K562 (cell line): ENCODE measurements at regions not wholly inside any gene's neighbourhood (a gene's known extent, or its start where the extent isn't known, plus 50 kb on each side); places are given as distances from the start of the nearest gene placed in this dataset.

Source experiments
- ATAC-seq: fragments of 200-7000 bp; cut with Tn5 transposase; 3 replicates; pipeline ENCODE4 v1.9.1; 2020; ENCODE audit warnings: moderate library complexity
- BruUV-seq: library from RNA; stranded (reverse); fragments of 400-500 nt; replicated peaks from 2 replicates; lab custom pipeline; 2021; lab: Mats Ljungman, UMichigan
- CTCF ChIA-PET: fragments of 300-600 bp; formaldehyde crosslinking; extraction: SDS; loops from one replicate; lab custom pipeline; 2021; ENCODE audit warnings: low intra/inter-chr PET ratio; lab: Yijun Ruan, JAX
- POLR2A ChIA-PET: fragments of 300-600, 350-650 bp; sonication (Branson Sonifier 250); formaldehyde crosslinking; extraction: SDS; loops from one replicate; lab custom pipeline; 2021; ENCODE audit warnings: antibody characterized with exemption, inconsistent platforms; lab: Yijun Ruan, JAX
- DNase-seq, 4 experiments: peaks; one replicate each; pipeline versions ENCODE4 v3.0.0 to v3.0.0-alpha.2; 2011 to 2018; ENCODE audit warnings: low spot score in 3 of 4, mixed read lengths in 3 of 4; ENCODE audit errors: extremely low read depth in 1 of 4
- FAIRE-seq: peaks from 2 replicates; lab custom pipeline; 2011; peaks lifted over from hg19 to GRCh38; lab: Jason Lieb, UNC
- H2AFZ ChIP-seq: 2 replicates; pipeline ENCODE4 v1.6.0; 2011; ENCODE audit warnings: low read depth, low read length, control low read depth, inconsistent platforms
- H3K27ac ChIP-seq: fragments of 200-600 bp; 3 replicates; pipeline ENCODE4 v1.8.0; 2011; ENCODE audit warnings: low read depth, mild to moderate bottlenecking, control low read depth, inconsistent platforms, low read length, moderate library complexity, mixed read lengths; ENCODE audit errors: extremely low read depth
- H3K27me3 ChIP-seq, 2 experiments: fragments of 300-600 bp in 1 of 2; 2 replicates in 1 of 2; 3 replicates in 1 of 2; pipeline versions ENCODE4 v1.6.0 to v1.8.0; 2011; ENCODE audit warnings: inconsistent platforms in 2 of 2, low read length in 2 of 2, mild to moderate bottlenecking in 1 of 2, mixed read lengths in 1 of 2, moderate library complexity in 1 of 2; ENCODE audit not compliant: control insufficient read depth in 2 of 2, insufficient read depth in 2 of 2
- H3K36me3 ChIP-seq: fragments of 300-600 bp; 3 replicates; pipeline ENCODE4 v1.8.0; 2011; ENCODE audit warnings: mild to moderate bottlenecking, low read length, inconsistent platforms; ENCODE audit not compliant: control insufficient read depth, insufficient read depth
- H3K4me1 ChIP-seq, 2 experiments: fragments of 200-600 bp in 1 of 2; replicated peaks in 1 of 2; 2 replicates in 1 of 2; 3 replicates in 1 of 2; pipeline versions ENCODE4 v1.5.1 to v1.8.0; 2011; ENCODE audit warnings: inconsistent platforms in 2 of 2, low read length in 2 of 2, mild to moderate bottlenecking in 1 of 2, mixed read lengths in 1 of 2, moderate library complexity in 1 of 2; ENCODE audit not compliant: control insufficient read depth in 2 of 2, insufficient read depth in 2 of 2
- H3K4me2 ChIP-seq: 2 replicates; pipeline ENCODE4 v1.6.1; 2011; ENCODE audit warnings: low read length, control low read depth, inconsistent platforms, mixed read lengths; ENCODE audit not compliant: insufficient read depth
- H3K4me3 ChIP-seq: fragments of 200-600 bp; sonication (generic), shearing (Covaris generic); 2 replicates; pipeline ENCODE4 v1.5.1; 2016; ENCODE audit warnings: control low read depth, inconsistent platforms
- H3K79me2 ChIP-seq: fragments of 200-600 bp; 3 replicates; pipeline ENCODE4 v1.8.0; 2011; ENCODE audit warnings: low read length, inconsistent platforms; ENCODE audit not compliant: control insufficient read depth, insufficient read depth
- H3K9ac ChIP-seq, 2 experiments: 2 replicates each; pipeline versions ENCODE4 v1.6.0 to v1.6.1; 2011; ENCODE audit warnings: low read depth in 2 of 2, low read length in 2 of 2, control low read depth in 1 of 2, inconsistent platforms in 1 of 2, mild to moderate bottlenecking in 1 of 2, mixed read lengths in 1 of 2; ENCODE audit not compliant: insufficient read depth in 1 of 2
- H3K9me1 ChIP-seq: one replicate; pipeline ENCODE4 v1.6.0; 2011; ENCODE audit warnings: inconsistent platforms, mild to moderate bottlenecking, low read length, moderate library complexity; ENCODE audit not compliant: control insufficient read depth, insufficient read depth
- H3K9me3 ChIP-seq: replicated peaks from 2 replicates; pipeline ENCODE4 v1.5.1; 2011; ENCODE audit warnings: low read depth, low read length, inconsistent platforms; ENCODE audit not compliant: control insufficient read depth, insufficient read depth
- H4K20me1 ChIP-seq: replicated peaks from 2 replicates; pipeline ENCODE4 v1.6.1; 2011; ENCODE audit warnings: low read length, inconsistent platforms, mixed read lengths; ENCODE audit not compliant: control insufficient read depth, insufficient read depth
- EHMT2 ChIP-seq: fragments of 450-650 bp; IDR thresholded peaks from 2 replicates; pipeline ENCODE4 v1.6.1; 2018; ENCODE audit warnings: antibody characterized with exemption
- FOXA3 ChIP-seq, 2 experiments: fragments of 450-650 bp in 1 of 2; sonication (generic) in 1 of 2; formaldehyde crosslinking; IDR thresholded peaks in 1 of 2; conservative IDR thresholded peaks in 1 of 2; 2 replicates each; pipeline versions ENCODE4 v1.4.0 to v1.8.0; 2020 to 2022; ENCODE audit warnings: mild to moderate bottlenecking in 2 of 2, missing genetic modification reagents in 1 of 2
- JUNB ChIP-seq: fragments of 450-650 bp; formaldehyde crosslinking; conservative IDR thresholded peaks from 2 replicates; pipeline ENCODE4 v1.4.0; 2020; ENCODE audit warnings: mild to moderate bottlenecking
- KLF10 ChIP-seq: fragments of 250-450 bp; sonication (Bioruptor Pico); IDR thresholded peaks from 2 replicates; pipeline ENCODE4 v1.6.1; 2021; ENCODE audit warnings: matching md5 sums
- NELFE ChIP-seq: IDR thresholded peaks from 2 replicates; pipeline ENCODE4 v1.6.1; 2011; ENCODE audit warnings: mild to moderate bottlenecking; ENCODE audit not compliant: insufficient read depth, insufficient read length
- NR2C1 ChIP-seq, 2 experiments: fragments of 450-650 bp; IDR thresholded peaks; 2 replicates each; pipeline ENCODE4 v1.6.1; 2017; ENCODE audit warnings: mild to moderate bottlenecking in 2 of 2, antibody characterized with exemption in 1 of 2, inconsistent platforms in 1 of 2, missing compliant biosample characterization in 1 of 2, missing genetic modification characterization in 1 of 2
- ZC3H11A ChIP-seq: IDR thresholded peaks from 2 replicates; pipeline ENCODE4 v1.6.1; 2012; ENCODE audit warnings: low read depth, low read length, improper control_type of control experiment
- ZNF57 ChIP-seq: fragments of 450-650 bp; formaldehyde crosslinking; IDR thresholded peaks from 2 replicates; pipeline ENCODE4 v1.4.0; 2020; ENCODE audit warnings: mild to moderate bottlenecking, moderate library complexity
- WGBS: fragments of 100-300 bp; shearing (Covaris generic); methylation state at CpG from one replicate; pipeline ENCODE4 v1.1.6; 2016; ENCODE audit warnings: low coverage, mixed read lengths; ENCODE audit not compliant: insufficient coverage; ENCODE audit errors: missing lambda C conversion rate; 5-methylcytosine and 5-hydroxymethylcytosine counted together
- in situ Hi-C: fragments of 300-500 bp; cut with MboI; formaldehyde crosslinking; loops from 4 replicates; pipeline ENCODE4 v1.15.0; 2018; ENCODE audit warnings: inconsistent platforms, mixed read lengths
- intact Hi-C: fragments of 100-400 bp; cut with micrococcal nuclease; formaldehyde crosslinking; loops from 2 replicates; pipeline ENCODE4 v1.14.2; 2022
- TF ChIP-seq, protein P1 (sequence below), 2 experiments: fragments of 450-650 bp; conservative IDR thresholded peaks; 2 replicates each; pipeline ENCODE4 v1.6.1; 2017; ENCODE audit warnings: mild to moderate bottlenecking in 2 of 2, moderate library complexity in 2 of 2
- TF ChIP-seq, protein P2 (sequence below): fragments of 250-450 bp; sonication (Bioruptor Pico); IDR thresholded peaks from 2 replicates; pipeline ENCODE4 v1.5.0; 2021; ENCODE audit warnings: mild to moderate bottlenecking, moderate library complexity
- TF ChIP-seq, protein P3 (sequence below): fragments of 150-350 bp; IDR thresholded peaks from 2 replicates; pipeline ENCODE4 v1.6.1; 2014; ENCODE audit warnings: low read depth, mild to moderate bottlenecking, low read length, borderline replicate concordance
- TF ChIP-seq, protein P4 (sequence below): fragments of 450-650 bp; IDR thresholded peaks from 2 replicates; pipeline ENCODE4 v1.6.1; 2016; ENCODE audit warnings: low read depth, mild to moderate bottlenecking, moderate library complexity

DNA sequence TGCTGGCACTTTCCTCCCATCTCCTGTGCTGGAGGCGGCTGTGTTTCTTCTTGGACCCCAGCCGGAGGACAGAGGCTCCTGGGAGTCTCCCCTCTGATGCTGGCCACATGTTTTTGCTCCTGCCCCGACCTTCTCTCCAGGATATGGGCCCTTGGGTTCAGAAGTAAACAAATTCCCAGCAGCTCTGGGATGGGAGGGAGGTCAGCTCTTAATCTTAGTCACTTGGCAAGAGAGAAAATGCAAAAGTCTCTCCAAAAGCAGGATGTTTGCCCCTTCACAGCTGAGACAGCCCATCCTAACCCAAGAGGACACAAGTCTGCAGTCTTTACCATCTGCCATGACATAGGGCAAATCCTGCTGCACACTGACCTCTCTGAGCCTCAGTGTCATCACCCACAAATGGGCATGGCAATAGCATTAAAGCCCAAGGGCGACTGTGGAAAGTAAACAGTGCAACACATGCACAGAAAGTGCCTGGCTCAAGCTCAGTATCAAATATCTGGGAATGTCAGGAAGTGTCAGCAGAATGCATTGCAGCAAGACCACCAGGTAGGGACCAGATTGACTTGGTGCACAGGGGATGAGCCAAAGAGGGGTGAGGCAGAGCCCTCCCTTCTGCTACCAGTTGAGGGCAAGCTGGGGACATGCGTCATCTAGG is 117.0 kb upstream of the CXCL14 start:
- no peak overlapping the region for H3K4me3 ChIP-seq
- BruUV-seq = no TSS peak
- no peaks in the 10 kb centered on the region; the same call in 1 of the 2 replicates for H4K20me1 ChIP-seq
- no peak overlapping the region for H2AFZ ChIP-seq
- in situ Hi-C loops (no loop called here), intact Hi-C loops (no loop called here)
- H3K9me3 ChIP-seq = no peaks in the 10 kb centered on the region
- FAIRE-seq (no peak), DNase-seq (no peak), ATAC-seq (no peak)
- H3K9me1 ChIP-seq = no peaks in the 10 kb centered on the region
- H3K4me2 ChIP-seq = no peak overlapping the region
- H3K36me3 ChIP-seq = no peaks in the 10 kb centered on the region
- peaks cover 3 to 28% of the 10 kb centered on the region in 2 experiments; a peak in 4 of 5 replicates for H3K27me3 ChIP-seq
- ChIA-PET CTCF (no interaction called here), POLR2A (interaction anchor here (0.6 kb wide), 1 partner anchor 1303 kb away, joined by 3 read pairs; no protein-coding TSS in a partner anchor)
- no peak overlapping the region for H3K9ac ChIP-seq
- no peaks in the 10 kb centered on the region; a peak in 2 of 5 replicates for H3K4me1 ChIP-seq
- 0% methylated on average over 5 of the region's 5 CpGs for WGBS
- H3K79me2 ChIP-seq = no peaks in the 10 kb centered on the region
- H3K27ac ChIP-seq = no peak overlapping the region
- TF ChIP-seq JUNB (CRISPR knock-in tag) = no peak
- TF ChIP-seq NR2C1 (IDR thresholded peaks at IDR 0.05) = no peak
- TF ChIP-seq NR2C1 (tag; IDR thresholded peaks at IDR 0.05) = no peak
- no peak for TF ChIP-seq NELFE
- TF ChIP-seq, protein P1, sequence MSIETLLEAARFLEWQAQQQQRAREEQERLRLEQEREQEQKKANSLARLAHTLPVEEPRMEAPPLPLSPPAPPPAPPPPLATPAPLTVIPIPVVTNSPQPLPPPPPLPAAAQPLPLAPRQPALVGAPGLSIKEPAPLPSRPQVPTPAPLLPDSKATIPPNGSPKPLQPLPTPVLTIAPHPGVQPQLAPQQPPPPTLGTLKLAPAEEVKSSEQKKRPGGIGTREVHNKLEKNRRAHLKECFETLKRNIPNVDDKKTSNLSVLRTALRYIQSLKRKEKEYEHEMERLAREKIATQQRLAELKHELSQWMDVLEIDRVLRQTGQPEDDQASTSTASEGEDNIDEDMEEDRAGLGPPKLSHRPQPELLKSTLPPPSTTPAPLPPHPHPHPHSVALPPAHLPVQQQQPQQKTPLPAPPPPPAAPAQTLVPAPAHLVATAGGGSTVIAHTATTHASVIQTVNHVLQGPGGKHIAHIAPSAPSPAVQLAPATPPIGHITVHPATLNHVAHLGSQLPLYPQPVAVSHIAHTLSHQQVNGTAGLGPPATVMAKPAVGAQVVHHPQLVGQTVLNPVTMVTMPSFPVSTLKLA (conservative IDR thresholded peaks at IDR 0.05) = no peak
- TF ChIP-seq, protein P2, sequence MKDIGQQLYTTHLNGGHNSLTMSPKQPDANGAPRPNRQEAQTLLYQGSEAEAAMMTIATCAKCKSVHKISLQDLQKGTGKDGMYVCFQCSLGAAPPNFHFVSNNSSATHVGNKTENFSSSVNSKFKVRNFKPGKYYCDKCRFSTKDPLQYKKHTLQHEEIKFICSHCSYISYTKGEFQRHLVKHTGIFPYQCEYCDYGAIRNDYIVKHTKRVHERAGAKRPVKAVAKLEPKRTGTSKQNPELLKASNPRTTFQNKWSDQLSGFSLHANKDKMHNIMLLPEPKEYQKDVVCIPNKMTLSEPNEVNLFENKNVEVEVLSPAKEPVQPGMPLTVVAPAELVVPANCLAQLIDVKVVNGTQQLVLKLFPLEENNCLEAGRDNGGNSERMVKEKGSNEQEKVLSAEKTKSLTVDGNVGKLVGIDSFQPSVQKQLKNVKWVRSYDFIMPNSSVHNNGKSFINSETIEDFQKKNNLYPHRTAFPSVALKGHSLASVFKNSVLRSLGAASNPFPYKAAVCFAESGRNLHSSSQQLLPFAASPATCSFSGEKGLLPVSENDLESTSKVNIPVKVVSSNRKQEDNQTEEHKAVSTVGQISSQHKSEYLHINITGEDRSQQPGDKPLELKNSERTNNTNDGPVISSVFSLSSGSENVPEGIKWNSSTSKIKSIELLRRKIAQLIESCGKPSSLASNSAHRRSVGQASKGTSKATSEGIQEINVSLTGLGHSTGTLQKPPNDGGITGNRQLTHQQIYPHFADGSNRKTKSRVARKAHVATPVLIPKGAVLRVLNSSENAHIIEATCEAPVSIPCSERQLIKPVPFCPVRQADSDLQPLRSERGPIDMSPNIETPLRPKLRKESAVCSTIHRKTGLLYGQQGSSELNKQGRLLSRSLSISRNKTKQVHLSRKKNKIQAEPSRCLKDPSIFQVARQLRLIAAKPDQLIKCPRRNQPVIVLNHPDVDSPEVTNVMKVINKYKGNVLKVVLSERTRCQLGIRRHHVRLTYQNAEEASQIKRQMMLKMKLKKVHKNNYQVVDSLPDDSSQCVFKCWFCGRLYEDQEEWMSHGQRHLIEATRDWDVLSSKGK (CRISPR knock-in tag) = no peak
- TF ChIP-seq, protein P3, sequence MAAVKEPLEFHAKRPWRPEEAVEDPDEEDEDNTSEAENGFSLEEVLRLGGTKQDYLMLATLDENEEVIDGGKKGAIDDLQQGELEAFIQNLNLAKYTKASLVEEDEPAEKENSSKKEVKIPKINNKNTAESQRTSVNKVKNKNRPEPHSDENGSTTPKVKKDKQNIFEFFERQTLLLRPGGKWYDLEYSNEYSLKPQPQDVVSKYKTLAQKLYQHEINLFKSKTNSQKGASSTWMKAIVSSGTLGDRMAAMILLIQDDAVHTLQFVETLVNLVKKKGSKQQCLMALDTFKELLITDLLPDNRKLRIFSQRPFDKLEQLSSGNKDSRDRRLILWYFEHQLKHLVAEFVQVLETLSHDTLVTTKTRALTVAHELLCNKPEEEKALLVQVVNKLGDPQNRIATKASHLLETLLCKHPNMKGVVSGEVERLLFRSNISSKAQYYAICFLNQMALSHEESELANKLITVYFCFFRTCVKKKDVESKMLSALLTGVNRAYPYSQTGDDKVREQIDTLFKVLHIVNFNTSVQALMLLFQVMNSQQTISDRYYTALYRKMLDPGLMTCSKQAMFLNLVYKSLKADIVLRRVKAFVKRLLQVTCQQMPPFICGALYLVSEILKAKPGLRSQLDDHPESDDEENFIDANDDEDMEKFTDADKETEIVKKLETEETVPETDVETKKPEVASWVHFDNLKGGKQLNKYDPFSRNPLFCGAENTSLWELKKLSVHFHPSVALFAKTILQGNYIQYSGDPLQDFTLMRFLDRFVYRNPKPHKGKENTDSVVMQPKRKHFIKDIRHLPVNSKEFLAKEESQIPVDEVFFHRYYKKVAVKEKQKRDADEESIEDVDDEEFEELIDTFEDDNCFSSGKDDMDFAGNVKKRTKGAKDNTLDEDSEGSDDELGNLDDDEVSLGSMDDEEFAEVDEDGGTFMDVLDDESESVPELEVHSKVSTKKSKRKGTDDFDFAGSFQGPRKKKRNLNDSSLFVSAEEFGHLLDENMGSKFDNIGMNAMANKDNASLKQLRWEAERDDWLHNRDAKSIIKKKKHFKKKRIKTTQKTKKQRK = no peak
- TF ChIP-seq KLF10 (CRISPR knock-in tag) = no peak
- TF ChIP-seq ZNF57 (CRISPR knock-in tag) = no peak
- TF ChIP-seq ZC3H11A = no peak
- no peak for TF ChIP-seq EHMT2
- TF ChIP-seq, protein P4, sequence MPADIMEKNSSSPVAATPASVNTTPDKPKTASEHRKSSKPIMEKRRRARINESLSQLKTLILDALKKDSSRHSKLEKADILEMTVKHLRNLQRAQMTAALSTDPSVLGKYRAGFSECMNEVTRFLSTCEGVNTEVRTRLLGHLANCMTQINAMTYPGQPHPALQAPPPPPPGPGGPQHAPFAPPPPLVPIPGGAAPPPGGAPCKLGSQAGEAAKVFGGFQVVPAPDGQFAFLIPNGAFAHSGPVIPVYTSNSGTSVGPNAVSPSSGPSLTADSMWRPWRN = no peak
- TF ChIP-seq FOXA3 (CRISPR knock-in tag; conservative IDR thresholded peaks at IDR 0.05 in 1 of 2, IDR thresholded peaks at IDR 0.05 in 1 of 2) = no peak
